ENCODE measurements at regions not wholly inside any gene's neighbourhood (a gene's known extent, or its start where the extent isn't known, plus 50 kb on each side); places are given as distances from the start of the nearest gene placed in this dataset.

DNA sequence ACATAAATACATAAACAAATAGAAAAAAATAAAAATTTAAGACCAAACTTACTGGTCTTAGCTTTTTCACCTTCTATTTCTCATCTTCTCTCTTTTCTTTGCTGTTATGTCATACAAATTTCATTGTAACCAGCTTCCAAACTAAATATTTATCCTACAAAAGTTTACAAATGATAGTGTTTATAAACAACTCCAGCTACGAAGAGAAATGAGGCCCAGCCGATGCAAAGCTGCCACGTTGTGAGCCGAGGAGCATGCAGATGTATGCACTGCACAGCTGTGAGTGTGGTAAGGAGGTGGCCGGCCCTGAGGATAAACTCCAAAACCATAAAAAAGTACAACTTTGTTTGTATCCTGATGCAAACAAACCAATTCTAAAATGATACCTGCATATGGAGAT lies 642.4 kb upstream of the SGCG start:
- H4K5ac ChIP-seq (ENCODE audit: insufficient read length, low read depth, low read length), result no peak overlapping the region
- H3K79me2 ChIP-seq (ENCODE audit: control insufficient read depth in 1 of 2, insufficient read depth in 2 of 2, low read length in 2 of 2), result no peaks in the 10 kb centered on the region
- no peak overlapping the region for H2BK20ac ChIP-seq (ENCODE audit: low read length)
- no peak overlapping the region for H2BK15ac ChIP-seq (ENCODE audit: low read length)
- H2BK120ac ChIP-seq (replicated peaks; ENCODE audit: low read depth, low read length), result no peak overlapping the region
- ChIA-PET POLR2A (ENCODE audit: partially characterized antibody) (no interaction called here), CTCF (ENCODE audit: partially characterized antibody) (no interaction called here)
- H3K14ac ChIP-seq (ENCODE audit: insufficient read length), result no peak overlapping the region
- no peaks in the 10 kb centered on the region for H3K36me3 ChIP-seq (ENCODE audit: control insufficient read depth in 2 of 4, insufficient read depth in 4 of 4, low read length in 3 of 4)
- H3K79me1 ChIP-seq (ENCODE audit: low read depth, low read length), result no peaks in the 10 kb centered on the region
- no peak overlapping the region for H2BK5ac ChIP-seq (ENCODE audit: low read depth, low read length)
- H4K8ac ChIP-seq (ENCODE audit: extremely low read depth, insufficient read depth, low read length), result no peak overlapping the region
- H3K9ac ChIP-seq (replicated peaks in 1 of 4; ENCODE audit: extremely low read depth in 1 of 4, low read depth in 3 of 4, low read length in 3 of 4), result no peak overlapping the region
- H3K4me2 ChIP-seq (ENCODE audit: insufficient read depth in 1 of 2, low read depth in 2 of 2, low read length in 2 of 2), result no peak overlapping the region
- H3K23ac ChIP-seq (ENCODE audit: insufficient read length), result no peak overlapping the region
- no peak overlapping the region for H2BK12ac ChIP-seq (ENCODE audit: low read depth, low read length)
- H2AFZ ChIP-seq (ENCODE audit: low read length), result no peak overlapping the region
- no peaks in the 10 kb centered on the region for H3K23me2 ChIP-seq (ENCODE audit: low read depth, low read length)
- H3K27ac ChIP-seq (ENCODE audit: low read depth, low read length), result no peak overlapping the region
- TF ChIP-seq JUND (IDR thresholded peaks at IDR 0.05; ENCODE audit: low read length) (no peak), POU5F1 (IDR thresholded peaks at IDR 0.05; ENCODE audit: low read depth, low read length) (no peak), TAF1 (IDR thresholded peaks at IDR 0.05; ENCODE audit: low read depth, low read length) (no peak), SP2 (IDR thresholded peaks at IDR 0.05; ENCODE audit: low read length) (no peak), CHD2 (IDR thresholded peaks at IDR 0.05; ENCODE audit: low read length) (no peak), ASH2L (IDR thresholded peaks at IDR 0.05; ENCODE audit: low read length) (no peak), RNF2 (IDR thresholded peaks at IDR 0.05; ENCODE audit: borderline replicate concordance, low read depth, low read length, missing control alignments, poor library complexity, severe bottlenecking) (no peak), RBBP5 (IDR thresholded peaks at IDR 0.05; ENCODE audit: borderline replicate concordance, low read depth, low read length) (no peak), RXRA (IDR thresholded peaks at IDR 0.05; ENCODE audit: insufficient read depth, low read depth, low read length) (no peak), KDM5A (IDR thresholded peaks at IDR 0.05; ENCODE audit: low read length) (no peak)
- TF ChIP-seq, protein P1, sequence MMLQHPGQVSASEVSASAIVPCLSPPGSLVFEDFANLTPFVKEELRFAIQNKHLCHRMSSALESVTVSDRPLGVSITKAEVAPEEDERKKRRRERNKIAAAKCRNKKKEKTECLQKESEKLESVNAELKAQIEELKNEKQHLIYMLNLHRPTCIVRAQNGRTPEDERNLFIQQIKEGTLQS (IDR thresholded peaks at IDR 0.05; ENCODE audit: insufficient read depth, low read depth, low read length), result no peak
- FAIRE-seq (no peak), DNase-seq (ENCODE audit: low read depth in 1 of 2, low spot score in 2 of 2) (no peak)
- H3K56ac ChIP-seq (replicated peaks; ENCODE audit: insufficient read length, low read depth, low read length), result no peak overlapping the region
- H4K91ac ChIP-seq (replicated peaks; ENCODE audit: insufficient read length, low read length), result no peak overlapping the region
- H3K4me3 ChIP-seq (ENCODE audit: extremely low read depth in 1 of 4, insufficient read depth in 2 of 4, low read depth in 3 of 4, low read length in 4 of 4), result no peak overlapping the region
- H3K27me3 ChIP-seq (replicated peaks in 1 of 4; ENCODE audit: control insufficient read depth in 3 of 4, extremely low read depth in 1 of 4, insufficient read depth in 3 of 4, low read length in 3 of 4), result peaks cover 0 to 2% (median 0%) of the 10 kb centered on the region in 4 experiments; a peak in 1 of 7 replicates
- H3K4ac ChIP-seq (replicated peaks; ENCODE audit: insufficient read length, low read depth, low read length), result no peak overlapping the region
- H4K20me1 ChIP-seq (replicated peaks in 1 of 2; ENCODE audit: control insufficient read depth in 1 of 2, insufficient read depth in 2 of 2, low read length in 2 of 2), result no peaks in the 10 kb centered on the region
- H3K4me1 ChIP-seq (replicated peaks in 1 of 4; ENCODE audit: control insufficient read depth in 3 of 4, insufficient read depth in 4 of 4, low read length in 3 of 4), result no peaks in the 10 kb centered on the region
- H2AK5ac ChIP-seq (ENCODE audit: low read depth, low read length), result no peak overlapping the region
- 95% methylated on average over 5 of the region's 5 CpGs; no CpG with 5 or more reads in 1 of the 2 experiments for WGBS, 2 experiments (ENCODE audit: extremely low coverage in 1 of 2, insufficient coverage in 1 of 2, insufficient read length in 1 of 2, insufficient replicate concordance in 2 of 2, low coverage in 1 of 2, low lambda C conversion rate in 2 of 2, missing lambda C conversion rate in 1 of 2)
- H3K9me3 ChIP-seq (ENCODE audit: insufficient read depth in 2 of 2, low read depth in 1 of 2, low read length in 1 of 2), result no peaks in the 10 kb centered on the region; a peak in 1 of 4 replicates
- H3K18ac ChIP-seq (ENCODE audit: extremely low read depth, low read length), result no peak overlapping the region
